ENCODE measurements at regions not wholly inside any gene's neighbourhood (a gene's known extent, or its start where the extent isn't known, plus 50 kb on each side); places are given as distances from the start of the nearest gene placed in this dataset.

- TF ChIP-seq CTCF (conservative IDR thresholded peaks at IDR 0.05 in 1 of 2, IDR thresholded peaks at IDR 0.05 in 1 of 2; ENCODE audit: extremely low read depth in 1 of 2, insufficient read depth in 1 of 2, low read depth in 1 of 2, low read length in 2 of 2) (no peak), EZH2 (IDR thresholded peaks at IDR 0.05; ENCODE audit: borderline replicate concordance, low read length) (no peak)
Measured at GRCh38 chr5:34499001-34499734, 157.0 kb upstream of the RAI14 start.
